ENCODE measurements at regions not wholly inside any gene's neighbourhood (a gene's known extent, or its start where the extent isn't known, plus 50 kb on each side); places are given as distances from the start of the nearest gene placed in this dataset.

GRCh38 chr5:107268241-107268640, 402.5 kb downstream of the EFNA5 start:
- TF ChIP-seq POLR2AphosphoS5 (IDR thresholded peaks at IDR 0.05) (no peak), POLR2A (IDR thresholded peaks at IDR 0.05) (no peak), CTCF (IDR thresholded peaks at IDR 0.05) (no peak), EP300 (IDR thresholded peaks at IDR 0.05) (no peak)

Data from stomach (tissue), 4 donors.